ENCODE measurements at regions not wholly inside any gene's neighbourhood (a gene's known extent, or its start where the extent isn't known, plus 50 kb on each side); places are given as distances from the start of the nearest gene placed in this dataset.
A peak's percentile ranks its signal among the peaks of the same experiment; 100 is the strongest.

- DNase-seq, result no peak
Measured at GRCh38 chr3:189049458-189050236, 122.1 kb upstream of the TPRG1 start.

- DNase-seq, result no peak
Measured at GRCh38 chr3:189053322-189053721, 118.4 kb upstream of the TPRG1 start.

GRCh38 chr3:189056646-189057335, 115.0 kb upstream of the TPRG1 start:
- no peak for DNase-seq

GRCh38 chr3:189057369-189057768, 114.4 kb upstream of the TPRG1 start:
- no peak for DNase-seq

GRCh38 chr3:189058071-189058470, 113.7 kb upstream of the TPRG1 start:
- DNase-seq, result no peak

GRCh38 chr3:189070965-189071364, 100.8 kb upstream of the TPRG1 start:
- DNase-seq, result no peak

GRCh38 chr3:189071446-189071845, 100.3 kb upstream of the TPRG1 start:
- no peak for DNase-seq

GRCh38 chr3:189076449-189076848, 95.3 kb upstream of the TPRG1 start:
- DNase-seq, result no peak

GRCh38 chr3:189080745-189081144, 91.0 kb upstream of the TPRG1 start:
- no peak for DNase-seq

- no peak for DNase-seq
Measured at GRCh38 chr3:189082666-189083427, 88.9 kb upstream of the TPRG1 start.

GRCh38 chr3:189084620-189085019, 87.2 kb upstream of the TPRG1 start:
- DNase-seq, result no peak

- DNase-seq, result no peak
Measured at GRCh38 chr3:189092547-189092946, 79.2 kb upstream of the TPRG1 start.

- no peak for DNase-seq
Measured at GRCh38 chr3:189094539-189094938, 77.2 kb upstream of the TPRG1 start.

GRCh38 chr3:189096092-189096491, 75.7 kb upstream of the TPRG1 start:
- DNase-seq, result no peak

- peak; percentile 34 for DNase-seq
Measured at GRCh38 chr3:189099031-189099471, 72.7 kb upstream of the TPRG1 start.

- DNase-seq, result no peak
Measured at GRCh38 chr3:189099505-189100290, 72.1 kb upstream of the TPRG1 start.

GRCh38 chr3:189100866-189101265, 70.9 kb upstream of the TPRG1 start:
- DNase-seq, result no peak

GRCh38 chr3:189101594-189101993, 70.2 kb upstream of the TPRG1 start:
- no peak for DNase-seq

GRCh38 chr3:189103208-189103607, 68.6 kb upstream of the TPRG1 start:
- DNase-seq, result no peak

GRCh38 chr3:189108067-189108466, 63.7 kb upstream of the TPRG1 start:
- DNase-seq, result peak; percentile 59

GRCh38 chr3:189108735-189109134, 63.0 kb upstream of the TPRG1 start:
- no peak for DNase-seq

GRCh38 chr3:189109145-189109544, 62.6 kb upstream of the TPRG1 start:
- no peak for DNase-seq

- no peak for DNase-seq
Measured at GRCh38 chr3:189117087-189117486, 54.7 kb upstream of the TPRG1 start.
